ENCODE measurements at regions not wholly inside any gene's neighbourhood (a gene's known extent, or its start where the extent isn't known, plus 50 kb on each side); places are given as distances from the start of the nearest gene placed in this dataset.

DNA sequence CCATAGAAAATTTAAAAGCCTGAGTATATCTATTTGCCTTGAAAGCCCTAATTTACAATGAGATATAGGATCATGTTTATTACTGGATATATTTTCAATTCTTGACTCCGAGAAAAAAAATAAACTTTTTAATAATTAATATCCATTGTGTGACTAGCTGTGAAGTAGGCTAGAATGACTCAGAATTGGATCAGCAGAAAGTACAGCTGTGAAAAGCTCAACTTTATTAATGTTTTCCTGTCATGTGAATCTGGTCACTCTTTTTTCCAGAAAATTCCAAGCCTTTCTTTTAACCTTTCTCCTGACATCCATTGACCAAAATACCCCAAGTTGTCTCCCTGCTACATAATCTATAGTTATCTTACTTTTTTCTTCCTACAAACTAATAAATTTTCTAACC is 171.8 kb upstream of the PACRGL start:
- no peak for TF ChIP-seq EZH2phosphoT487 (conservative IDR thresholded peaks at IDR 0.05; ENCODE audit: low read length)
- no peak for TF ChIP-seq CTCF (IDR thresholded peaks at IDR 0.05; ENCODE audit: insufficient read depth, low read length, poor library complexity, severe bottlenecking)
- Histone ChIP-seq H3K9me2 (replicated peaks; ENCODE audit: insufficient read depth, low read length) (no peaks in the 10 kb centered on the region), H3K9ac (ENCODE audit: low read length) (no peak overlapping the region), H3K4me2 (ENCODE audit: low read depth, low read length, poor library complexity, severe bottlenecking) (no peak overlapping the region), H3F3A (ENCODE audit: insufficient read depth) (no peaks in the 10 kb centered on the region), H3K27me3 (ENCODE audit: low read length) (no peaks in the 10 kb centered on the region), H2AFZ (ENCODE audit: low read depth, low read length, severe bottlenecking) (no peak overlapping the region), H3K36me3 (ENCODE audit: low read length) (no peaks in the 10 kb centered on the region), H3K4me3 (ENCODE audit: insufficient read depth, low read length, poor library complexity, severe bottlenecking) (no peak overlapping the region), H4K20me1 (ENCODE audit: low read depth, low read length) (no peaks in the 10 kb centered on the region), H3K79me2 (ENCODE audit: insufficient read depth, low read length) (no peaks in the 10 kb centered on the region), H3K9me3 (ENCODE audit: insufficient read depth, low read length) (no peaks in the 10 kb centered on the region), H3K27ac (ENCODE audit: low read depth, low read length) (no peak overlapping the region)

DNA sequence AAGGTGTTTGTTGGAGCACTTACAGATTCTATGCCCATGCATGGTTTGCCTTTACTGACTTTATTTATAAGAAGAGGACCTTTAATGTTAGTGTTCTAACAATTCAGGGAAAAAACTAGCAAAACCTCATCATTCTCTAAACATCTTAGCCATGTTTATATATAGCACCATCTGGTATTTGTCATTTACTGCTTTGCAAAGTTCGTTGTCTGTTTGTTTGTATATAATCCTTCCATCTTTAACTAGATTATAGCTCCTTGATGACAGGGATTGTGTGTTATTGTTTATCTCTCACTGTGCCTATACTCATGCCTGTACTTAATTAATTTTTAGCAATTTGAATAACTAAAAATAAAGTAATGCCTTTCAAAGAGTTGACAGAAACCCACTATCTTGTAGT is 170.6 kb upstream of the PACRGL start:
- TF ChIP-seq EZH2phosphoT487 (conservative IDR thresholded peaks at IDR 0.05; ENCODE audit: low read length) (no peak), CTCF (IDR thresholded peaks at IDR 0.05; ENCODE audit: insufficient read depth, low read length, poor library complexity, severe bottlenecking) (no peak)
- Histone ChIP-seq H3K9me3 (ENCODE audit: insufficient read depth, low read length) (no peaks in the 10 kb centered on the region), H3K9ac (ENCODE audit: low read length) (no peak overlapping the region), H3K27ac (ENCODE audit: low read depth, low read length) (no peak overlapping the region), H3K36me3 (ENCODE audit: low read length) (no peaks in the 10 kb centered on the region), H3K79me2 (ENCODE audit: insufficient read depth, low read length) (no peaks in the 10 kb centered on the region), H4K20me1 (ENCODE audit: low read depth, low read length) (no peaks in the 10 kb centered on the region), H3K4me3 (ENCODE audit: insufficient read depth, low read length, poor library complexity, severe bottlenecking) (no peak overlapping the region), H3F3A (ENCODE audit: insufficient read depth) (no peaks in the 10 kb centered on the region), H3K27me3 (ENCODE audit: low read length) (no peaks in the 10 kb centered on the region), H2AFZ (ENCODE audit: low read depth, low read length, severe bottlenecking) (no peak overlapping the region), H3K9me2 (replicated peaks; ENCODE audit: insufficient read depth, low read length) (no peaks in the 10 kb centered on the region), H3K4me2 (ENCODE audit: low read depth, low read length, poor library complexity, severe bottlenecking) (no peak overlapping the region)

DNA sequence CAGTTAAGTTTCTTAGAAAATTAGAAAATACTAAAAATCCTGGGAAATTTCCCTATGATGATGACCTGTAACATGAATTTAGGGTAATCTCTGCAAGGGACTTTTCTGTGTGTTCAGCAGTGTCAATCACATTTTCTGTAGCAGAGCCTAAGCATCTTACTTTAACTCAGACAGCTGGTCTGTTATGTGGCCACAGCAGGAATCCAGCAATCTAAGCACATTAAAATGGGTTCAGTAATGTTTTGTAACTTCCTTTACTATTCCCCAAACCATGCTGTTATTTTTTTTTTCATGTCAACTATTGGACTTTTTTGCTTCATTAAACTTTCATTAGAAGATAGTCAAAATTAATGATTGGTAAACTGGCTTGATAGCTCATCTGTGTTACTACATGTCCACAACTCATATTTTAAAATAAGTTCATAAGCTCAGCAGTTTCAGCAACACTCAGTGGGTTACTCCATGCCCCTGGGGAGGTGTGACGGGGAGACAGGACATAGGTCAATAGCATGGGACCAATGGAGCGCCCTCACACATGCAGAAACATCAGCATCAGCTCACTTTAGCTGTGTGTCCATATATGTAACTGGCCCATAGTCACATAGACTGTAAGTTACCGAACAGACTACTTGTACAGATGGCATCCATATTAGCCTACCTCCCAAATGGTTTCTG is 168.0 kb upstream of the PACRGL start:
- Histone ChIP-seq H3K9me2 (replicated peaks; ENCODE audit: insufficient read depth, low read length) (no peaks in the 10 kb centered on the region), H3K27me3 (ENCODE audit: low read length) (no peaks in the 10 kb centered on the region), H3K9me3 (ENCODE audit: insufficient read depth, low read length) (no peaks in the 10 kb centered on the region), H3K4me3 (ENCODE audit: insufficient read depth, low read length, poor library complexity, severe bottlenecking) (no peak overlapping the region), H3K79me2 (ENCODE audit: insufficient read depth, low read length) (no peaks in the 10 kb centered on the region), H3K9ac (ENCODE audit: low read length) (no peak overlapping the region), H4K20me1 (ENCODE audit: low read depth, low read length) (no peaks in the 10 kb centered on the region), H2AFZ (ENCODE audit: low read depth, low read length, severe bottlenecking) (no peak overlapping the region), H3K27ac (ENCODE audit: low read depth, low read length) (no peak overlapping the region), H3F3A (ENCODE audit: insufficient read depth) (no peaks in the 10 kb centered on the region), H3K4me2 (ENCODE audit: low read depth, low read length, poor library complexity, severe bottlenecking) (no peak overlapping the region), H3K36me3 (ENCODE audit: low read length) (no peaks in the 10 kb centered on the region)
- no peak for TF ChIP-seq CTCF (IDR thresholded peaks at IDR 0.05; ENCODE audit: insufficient read depth, low read length, poor library complexity, severe bottlenecking)
- no peak for TF ChIP-seq EZH2phosphoT487 (conservative IDR thresholded peaks at IDR 0.05; ENCODE audit: low read length)
